Karpas-422 (cell line): ENCODE measurements at regions not wholly inside any gene's neighbourhood (a gene's known extent, or its start where the extent isn't known, plus 50 kb on each side); places are given as distances from the start of the nearest gene placed in this dataset.

Experiments used
- DNase-seq: peaks from one replicate; pipeline ENCODE4 v3.0.0-alpha.2; 2015
- H2AFZ ChIP-seq: fragments of 200-600 bp; sonication (generic); 2 replicates; pipeline ENCODE4 v1.6.1; 2014; ENCODE audit warnings: antibody characterized with exemption, low read length, mixed read lengths
- H3K27ac ChIP-seq: fragments of 200-600 bp; sonication (generic); 2 replicates; pipeline ENCODE4 v1.5.1; 2014; ENCODE audit warnings: mild to moderate bottlenecking, low read length, moderate library complexity
- H3K27me3 ChIP-seq: fragments of 200-600 bp; sonication (generic); 2 replicates; pipeline ENCODE4 v1.6.1; 2014; ENCODE audit warnings: low read length, mixed read lengths
- H3K36me3 ChIP-seq: fragments of 200-600 bp; sonication (generic); 2 replicates; pipeline ENCODE4 v1.6.1; 2014; ENCODE audit warnings: low read length, mixed read lengths; ENCODE audit not compliant: insufficient read depth
- H3K4me1 ChIP-seq: fragments of 200-600 bp; sonication (generic); 2 replicates; pipeline ENCODE4 v1.6.1; 2014; ENCODE audit warnings: mild to moderate bottlenecking, low read length, mixed read lengths
- H3K4me2 ChIP-seq: fragments of 200-600 bp; sonication (generic); 2 replicates; pipeline ENCODE4 v1.6.1; 2014; ENCODE audit warnings: low read length, low read depth, mild to moderate bottlenecking; ENCODE audit not compliant: poor library complexity, severe bottlenecking
- H3K4me3 ChIP-seq: fragments of 200-600 bp; sonication (generic); 2 replicates; pipeline ENCODE4 v1.5.1; 2014; ENCODE audit warnings: mild to moderate bottlenecking, antibody characterized with exemption, low read length, mixed read lengths
- H3K79me2 ChIP-seq: fragments of 200-600 bp; sonication (generic); 2 replicates; pipeline ENCODE4 v1.6.1; 2014; ENCODE audit warnings: mild to moderate bottlenecking, low read length, mixed read lengths
- H3K9ac ChIP-seq: fragments of 200-600 bp; sonication (generic); 2 replicates; pipeline ENCODE4 v1.6.0; 2014; ENCODE audit warnings: low read length
- H3K9me2 ChIP-seq: fragments of 200-600 bp; sonication (generic), shearing (Covaris generic); replicated peaks from 2 replicates; pipeline ENCODE4 v1.6.0; 2014; ENCODE audit warnings: mild to moderate bottlenecking, low read length, moderate library complexity; ENCODE audit not compliant: insufficient read depth
- H3K9me3 ChIP-seq: fragments of 300-700, 200-600 bp; sonication (generic); 2 replicates; pipeline ENCODE4 v1.6.1; 2014; ENCODE audit warnings: low read length, mixed read lengths
- H4K20me1 ChIP-seq: fragments of 200-600 bp; sonication (generic); 2 replicates; pipeline ENCODE4 v1.6.1; 2014; ENCODE audit warnings: mild to moderate bottlenecking, antibody characterized with exemption, low read length, low read depth; ENCODE audit not compliant: insufficient read depth

GRCh38 chr13:22099585-22099984, 428.7 kb downstream of the FGF9 start:
- Histone ChIP-seq H3K9me3 (no peaks in the 10 kb centered on the region), H3K4me2 (no peak overlapping the region), H3K9me2 (no peaks in the 10 kb centered on the region), H4K20me1 (no peaks in the 10 kb centered on the region), H3K4me3 (no peak overlapping the region), H3K79me2 (no peaks in the 10 kb centered on the region), H3K4me1 (no peaks in the 10 kb centered on the region), H2AFZ (no peak overlapping the region), H3K27ac (no peak overlapping the region), H3K27me3 (0 out of 2 replicates have a peak, but pooled peaks cover 4% of the 10 kb centered on the region), H3K36me3 (no peaks in the 10 kb centered on the region), H3K9ac (no peak overlapping the region)
- no peak for DNase-seq

- Histone ChIP-seq H3K9me2 (no peaks in the 10 kb centered on the region), H3K4me2 (no peak overlapping the region), H3K4me1 (no peaks in the 10 kb centered on the region), H2AFZ (no peak overlapping the region), H3K27me3 (no peaks in the 10 kb centered on the region), H3K79me2 (no peaks in the 10 kb centered on the region), H3K27ac (no peak overlapping the region), H4K20me1 (no peaks in the 10 kb centered on the region), H3K4me3 (no peak overlapping the region), H3K9ac (no peak overlapping the region), H3K36me3 (no peaks in the 10 kb centered on the region), H3K9me3 (no peaks in the 10 kb centered on the region)
- DNase-seq, result no peak
Observed at GRCh38 chr13:22102271-22102670, 431.4 kb downstream of the FGF9 start.

DNA sequence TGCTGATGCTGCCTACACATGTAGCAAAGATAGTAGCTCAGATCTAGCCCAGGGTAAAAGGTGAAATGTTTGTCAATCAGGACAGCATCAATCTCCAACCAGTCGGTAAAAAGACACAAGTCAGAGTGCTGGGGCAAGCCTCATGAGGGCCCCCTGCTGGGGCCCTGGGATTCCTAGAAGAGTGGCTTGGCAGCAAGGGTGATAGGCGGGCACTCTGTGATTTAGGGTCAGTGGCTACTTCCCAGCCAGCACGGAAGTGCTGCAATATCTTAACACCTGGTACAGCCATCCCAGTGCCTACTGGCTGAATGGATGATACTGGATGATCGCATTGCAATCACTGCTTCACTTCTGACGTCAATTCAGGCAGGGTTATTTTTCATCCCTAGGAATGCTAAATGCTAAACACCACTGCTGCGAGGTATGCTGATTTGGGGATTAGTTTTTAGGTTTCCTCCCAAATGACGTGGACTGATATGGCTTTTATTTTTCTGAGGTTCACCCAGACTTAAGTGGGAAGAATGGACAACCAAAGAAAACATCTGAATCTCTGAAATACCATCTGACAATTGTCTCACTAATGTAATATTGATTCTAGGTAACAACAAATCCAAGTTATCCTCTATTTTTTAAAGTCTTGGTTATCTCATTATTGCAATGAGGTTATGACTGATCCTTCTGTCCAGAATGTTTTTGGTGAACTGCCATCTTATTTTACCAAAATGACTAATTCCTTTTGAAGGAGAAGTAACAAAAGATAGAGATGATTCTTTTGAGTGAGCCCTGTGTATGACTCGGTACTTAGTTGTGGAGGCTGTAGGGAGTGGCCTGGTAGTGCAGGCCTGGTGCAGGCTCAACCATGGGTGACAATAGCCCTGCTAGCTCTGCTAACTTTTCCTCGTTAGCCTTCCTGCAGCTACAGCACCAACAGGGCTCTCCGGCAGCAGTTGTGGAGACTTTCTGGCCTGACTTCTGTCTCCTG, 432.5 kb downstream of the FGF9 start:
- Histone ChIP-seq H3K79me2 (no peaks in the 10 kb centered on the region), H3K27me3 (no peaks in the 10 kb centered on the region), H4K20me1 (no peaks in the 10 kb centered on the region), H3K9ac (no peak overlapping the region), H3K4me2 (no peak overlapping the region), H3K9me3 (no peaks in the 10 kb centered on the region), H3K27ac (no peak overlapping the region), H3K4me3 (no peak overlapping the region), H3K9me2 (no peaks in the 10 kb centered on the region), H2AFZ (no peak overlapping the region), H3K4me1 (no peaks in the 10 kb centered on the region), H3K36me3 (no peaks in the 10 kb centered on the region)
- DNase-seq, result peak; percentile 70

DNA sequence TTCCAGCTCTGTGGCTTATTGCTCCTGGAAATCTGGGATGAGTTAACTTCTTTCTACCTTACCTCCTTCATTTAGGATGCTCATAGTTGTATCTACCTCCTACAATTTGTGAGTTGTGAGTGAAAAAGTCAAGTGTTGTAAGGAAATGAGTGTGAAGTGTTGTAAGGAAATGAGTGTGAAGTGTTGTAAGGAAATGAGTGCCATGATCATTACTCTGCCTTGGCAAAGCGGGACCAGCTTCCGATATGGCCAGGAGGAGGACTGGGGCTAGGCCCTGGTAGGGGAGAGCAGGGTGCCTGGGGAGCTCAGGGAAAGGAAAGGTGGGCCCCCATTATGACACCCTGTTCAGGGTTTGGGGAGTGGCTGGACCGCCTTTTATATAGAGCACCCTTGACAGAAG, 435.2 kb downstream of the FGF9 start:
- DNase-seq, result no peak
- H3K4me2 ChIP-seq, result no peak overlapping the region
- H2AFZ ChIP-seq, result no peak overlapping the region
- H3K79me2 ChIP-seq, result no peaks in the 10 kb centered on the region
- H3K36me3 ChIP-seq, result no peaks in the 10 kb centered on the region
- no peak overlapping the region for H3K27ac ChIP-seq
- H3K27me3 ChIP-seq, result no peaks in the 10 kb centered on the region
- no peaks in the 10 kb centered on the region for H3K9me2 ChIP-seq
- no peak overlapping the region for H3K9ac ChIP-seq
- H3K4me3 ChIP-seq, result no peak overlapping the region
- no peaks in the 10 kb centered on the region for H3K4me1 ChIP-seq
- H3K9me3 ChIP-seq, result no peaks in the 10 kb centered on the region
- no peaks in the 10 kb centered on the region for H4K20me1 ChIP-seq

DNA sequence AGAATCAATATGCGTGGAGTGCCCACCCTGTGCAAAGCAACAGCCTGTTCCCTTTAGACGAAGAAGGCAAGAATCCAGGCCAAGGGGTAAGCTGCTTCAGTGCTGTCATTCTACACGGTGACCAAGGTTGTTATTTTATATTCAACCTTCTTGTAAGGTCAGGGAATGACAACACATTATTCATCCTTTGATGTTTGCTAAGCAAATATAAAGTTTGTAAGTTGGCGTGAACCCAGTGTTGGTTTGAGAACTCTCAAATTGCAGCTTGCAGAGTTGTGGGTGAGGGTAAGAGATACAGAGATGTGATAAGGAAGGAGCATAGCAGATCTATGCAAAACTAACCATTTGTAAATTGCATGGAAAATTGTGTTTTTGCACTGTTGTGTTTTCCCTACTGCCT, 436.7 kb downstream of the FGF9 start:
- DNase-seq, result no peak

DNA sequence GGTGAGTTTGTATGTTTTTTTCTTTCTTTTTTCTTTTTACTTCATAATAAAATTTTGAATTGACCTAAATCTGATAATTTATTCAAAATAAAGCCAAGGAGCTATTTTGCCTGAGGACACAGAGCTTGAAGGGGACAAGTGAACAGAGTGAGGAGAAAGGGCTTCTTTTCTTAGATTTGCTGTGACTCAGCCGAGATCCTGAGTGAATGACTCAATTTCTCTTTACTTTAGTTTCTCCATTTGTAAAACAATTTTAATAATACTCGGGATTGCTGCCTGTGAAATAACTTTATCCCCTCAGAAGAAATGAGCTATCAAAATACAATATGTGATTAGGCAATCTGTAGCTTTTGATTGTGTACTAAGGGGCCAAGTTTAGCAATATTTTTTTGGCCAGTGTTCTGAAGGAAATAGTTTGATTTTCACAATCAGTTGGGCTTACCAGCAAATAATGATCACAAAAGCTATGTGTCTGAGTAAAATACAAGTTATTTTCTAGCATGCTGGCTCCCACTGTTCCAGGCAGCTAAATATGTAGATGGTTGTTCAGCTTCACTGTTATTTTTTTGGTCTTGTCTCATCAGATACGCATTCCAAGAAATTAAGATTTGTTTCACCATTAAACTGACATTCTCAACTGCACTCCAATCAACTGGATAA, 437.5 kb downstream of the FGF9 start:
- Histone ChIP-seq H3K4me1 (no peaks in the 10 kb centered on the region), H3K27me3 (no peaks in the 10 kb centered on the region), H3K4me2 (no peak overlapping the region), H3K9me2 (no peaks in the 10 kb centered on the region), H3K9ac (no peak overlapping the region), H3K79me2 (no peaks in the 10 kb centered on the region), H3K4me3 (no peak overlapping the region), H2AFZ (no peak overlapping the region), H4K20me1 (no peaks in the 10 kb centered on the region), H3K27ac (no peak overlapping the region), H3K36me3 (no peaks in the 10 kb centered on the region), H3K9me3 (no peaks in the 10 kb centered on the region)
- DNase-seq, result no peak

More for the DNA sequence above, 436.7 kb downstream of the FGF9 start:
- H2AFZ ChIP-seq, result no peak overlapping the region
- no peak overlapping the region for H3K27ac ChIP-seq
- H3K9me2 ChIP-seq, result no peaks in the 10 kb centered on the region
- H3K9ac ChIP-seq, result no peak overlapping the region
- H3K36me3 ChIP-seq, result no peaks in the 10 kb centered on the region
- no peak overlapping the region for H3K4me2 ChIP-seq
- no peaks in the 10 kb centered on the region for H3K79me2 ChIP-seq
- no peaks in the 10 kb centered on the region for H3K4me1 ChIP-seq
- H4K20me1 ChIP-seq, result no peaks in the 10 kb centered on the region
- no peaks in the 10 kb centered on the region for H3K27me3 ChIP-seq
- H3K4me3 ChIP-seq, result no peak overlapping the region
- H3K9me3 ChIP-seq, result no peaks in the 10 kb centered on the region

GRCh38 chr13:22108979-22109378, 438.1 kb downstream of the FGF9 start:
- no peak overlapping the region for H3K27ac ChIP-seq
- no peak overlapping the region for H3K4me2 ChIP-seq
- no peaks in the 10 kb centered on the region for H3K36me3 ChIP-seq
- no peaks in the 10 kb centered on the region for H3K9me3 ChIP-seq
- H4K20me1 ChIP-seq, result no peaks in the 10 kb centered on the region
- no peak overlapping the region for H2AFZ ChIP-seq
- no peak overlapping the region for H3K9ac ChIP-seq
- no peak for DNase-seq
- H3K4me1 ChIP-seq, result no peaks in the 10 kb centered on the region
- no peaks in the 10 kb centered on the region for H3K9me2 ChIP-seq
- no peaks in the 10 kb centered on the region for H3K79me2 ChIP-seq
- no peaks in the 10 kb centered on the region for H3K27me3 ChIP-seq
- no peak overlapping the region for H3K4me3 ChIP-seq

- H3K4me3 ChIP-seq, result no peak overlapping the region
- no peaks in the 10 kb centered on the region for H3K36me3 ChIP-seq
- H3K9me3 ChIP-seq, result no peaks in the 10 kb centered on the region
- H4K20me1 ChIP-seq, result no peaks in the 10 kb centered on the region
- H3K9me2 ChIP-seq, result no peaks in the 10 kb centered on the region
- no peaks in the 10 kb centered on the region for H3K27me3 ChIP-seq
- DNase-seq, result no peak
- no peak overlapping the region for H3K4me2 ChIP-seq
- H3K9ac ChIP-seq, result no peak overlapping the region
- no peak overlapping the region for H3K27ac ChIP-seq
- H3K4me1 ChIP-seq, result no peaks in the 10 kb centered on the region
- no peaks in the 10 kb centered on the region for H3K79me2 ChIP-seq
- H2AFZ ChIP-seq, result no peak overlapping the region
Observed at GRCh38 chr13:22110368-22110767, 439.5 kb downstream of the FGF9 start.
